Spleen (tissue), 11 donors: ENCODE measurements at regions not wholly inside any gene's neighbourhood (a gene's known extent, or its start where the extent isn't known, plus 50 kb on each side); places are given as distances from the start of the nearest gene placed in this dataset.

Experiments used
- DNase-seq: peaks from one replicate; pipeline ENCODE4 v3.0.0-alpha.2; 2020
- H3K27ac ChIP-seq, 8 donors: fragments of 200-600 bp; sonication (generic) in 7 of 8; 1 replicate in 4 of 8; 2 replicates in 4 of 8; pipeline versions ENCODE4 v1.5.0 to v1.8.0; 2016 to 2021; ENCODE audit warnings: inconsistent platforms in 4 of 8, mild to moderate bottlenecking in 4 of 8, moderate library complexity in 1 of 8
- H3K27me3 ChIP-seq, 7 donors: fragments of 200-600 bp; sonication (generic) in 6 of 7; replicated peaks in 1 of 7; 1 replicate in 4 of 7; 2 replicates in 3 of 7; pipeline versions ENCODE4 v1.5.0 to v1.8.0; 2016 to 2021; ENCODE audit warnings: inconsistent platforms in 3 of 7, mild to moderate bottlenecking in 1 of 7
- H3K36me3 ChIP-seq, 6 donors: fragments of 200-600 bp; sonication (generic) in 5 of 6; 1 replicate in 4 of 6; 2 replicates in 2 of 6; pipeline versions ENCODE4 v1.5.0 to v1.8.0; 2016 to 2021; ENCODE audit warnings: inconsistent platforms in 2 of 6
- H3K4me1 ChIP-seq, 6 donors: fragments of 200-600 bp; sonication (generic) in 5 of 6; 1 replicate in 3 of 6; 2 replicates in 3 of 6; pipeline versions ENCODE4 v1.5.0 to v1.8.0; 2016 to 2021; ENCODE audit warnings: inconsistent platforms in 3 of 6
- H3K4me3 ChIP-seq, 8 donors: fragments of 200-600 bp; sonication (generic) in 7 of 8; 1 replicate in 4 of 8; 2 replicates in 4 of 8; pipeline versions ENCODE4 v1.5.0 to v1.8.0; 2016 to 2021; ENCODE audit warnings: inconsistent platforms in 4 of 8, mild to moderate bottlenecking in 4 of 8, moderate library complexity in 2 of 8
- H3K9me3 ChIP-seq, 8 donors: fragments of 200-600 bp; sonication (generic) in 7 of 8; 1 replicate in 4 of 8; 2 replicates in 4 of 8; pipeline versions ENCODE4 v1.5.0 to v1.8.0; 2016 to 2021; ENCODE audit warnings: inconsistent platforms in 4 of 8
- POLR2A ChIP-seq, 3 donors: fragments of 450-650 bp; IDR thresholded peaks; one replicate each; pipeline ENCODE4 v1.5.1; 2017; ENCODE audit warnings: antibody characterized with exemption in 3 of 3, mild to moderate bottlenecking in 1 of 3
- POLR2AphosphoS5 ChIP-seq, 3 donors: sonication (generic); formaldehyde crosslinking; IDR thresholded peaks; one replicate each; pipeline ENCODE4 v1.5.1; 2017; ENCODE audit warnings: antibody characterized with exemption in 3 of 3
- WGBS, 5 donors: extraction: QIAGEN DNeasy Blood & Tissue Kit in 3 of 5; methylation state at CpG; one replicate each; pipeline versions ENCODE4 v1.1.5 to v1.1.7; 2013 to 2018; 5-methylcytosine and 5-hydroxymethylcytosine counted together
- intact Hi-C: fragments of 100-400 bp; cut with DNase I; formaldehyde crosslinking; loops from one replicate; pipeline ENCODE4 v1.15.0; 2023; ENCODE audit warnings: low total_unique reads
- TF ChIP-seq, protein P1 (sequence below), 11 experiments: fragments of 200-600 bp in 7 of 11; fragments of 450-650 bp in 4 of 11; sonication (generic) in 4 of 11; IDR thresholded peaks in 8 of 11; conservative IDR thresholded peaks in 3 of 11; 1 replicate in 7 of 11; 2 replicates in 4 of 11; pipeline versions ENCODE4 v1.4.0 to v1.8.0; 2016 to 2021; ENCODE audit warnings: antibody characterized with exemption in 11 of 11, inconsistent platforms in 4 of 11, mild to moderate bottlenecking in 1 of 11
- donor health status: healthy with polysubstance abuse.
- donor health status: DM: no; HTN: no; CAD: no; lungs with moderate emphysema.
- donor health status: DM: no; HTN: no; CAD: no.
- donor health status: Bipolar disorder and iron deficiency.
- donor health status: healthy.
- donor health status: DM: no; HTN: no; CAD: no.
- donor health status: DM: yes; HTN: yes; CAD: no.

DNA sequence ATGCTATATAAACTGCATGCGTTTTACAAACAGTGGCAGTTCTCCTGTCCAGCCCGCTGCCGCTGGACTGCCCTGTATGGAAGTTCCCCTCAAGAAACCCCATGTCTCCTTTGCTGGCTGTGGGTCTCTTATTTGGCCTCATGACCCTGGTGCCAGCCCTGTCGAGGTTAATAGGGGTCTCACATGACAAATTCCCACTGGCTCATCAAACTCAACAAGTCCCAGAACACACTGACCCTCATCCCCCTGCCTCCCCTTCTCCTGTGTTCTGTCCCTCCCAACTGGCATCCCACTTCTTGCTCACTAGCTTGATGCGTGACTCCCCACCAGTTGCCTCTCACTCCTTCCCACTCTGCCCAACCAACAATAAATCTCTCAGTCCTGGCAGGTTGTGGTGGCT is 137.6 kb upstream of the HS6ST1 start:
- peaks cover 0 to 9% (median 3%) of the 10 kb centered on the region in 6 donors for H3K4me1 ChIP-seq
- TF ChIP-seq POLR2AphosphoS5 (IDR thresholded peaks at IDR 0.05) (no peak), POLR2A (IDR thresholded peaks at IDR 0.05) (no peak)
- TF ChIP-seq, protein P1, sequence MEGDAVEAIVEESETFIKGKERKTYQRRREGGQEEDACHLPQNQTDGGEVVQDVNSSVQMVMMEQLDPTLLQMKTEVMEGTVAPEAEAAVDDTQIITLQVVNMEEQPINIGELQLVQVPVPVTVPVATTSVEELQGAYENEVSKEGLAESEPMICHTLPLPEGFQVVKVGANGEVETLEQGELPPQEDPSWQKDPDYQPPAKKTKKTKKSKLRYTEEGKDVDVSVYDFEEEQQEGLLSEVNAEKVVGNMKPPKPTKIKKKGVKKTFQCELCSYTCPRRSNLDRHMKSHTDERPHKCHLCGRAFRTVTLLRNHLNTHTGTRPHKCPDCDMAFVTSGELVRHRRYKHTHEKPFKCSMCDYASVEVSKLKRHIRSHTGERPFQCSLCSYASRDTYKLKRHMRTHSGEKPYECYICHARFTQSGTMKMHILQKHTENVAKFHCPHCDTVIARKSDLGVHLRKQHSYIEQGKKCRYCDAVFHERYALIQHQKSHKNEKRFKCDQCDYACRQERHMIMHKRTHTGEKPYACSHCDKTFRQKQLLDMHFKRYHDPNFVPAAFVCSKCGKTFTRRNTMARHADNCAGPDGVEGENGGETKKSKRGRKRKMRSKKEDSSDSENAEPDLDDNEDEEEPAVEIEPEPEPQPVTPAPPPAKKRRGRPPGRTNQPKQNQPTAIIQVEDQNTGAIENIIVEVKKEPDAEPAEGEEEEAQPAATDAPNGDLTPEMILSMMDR (IDR thresholded peaks at IDR 0.05 in 8 of 11, conservative IDR thresholded peaks at IDR 0.05 in 3 of 11), result no peak
- intact Hi-C loops, result no loop called here
- peaks cover 0 to 6% (median 0%) of the 10 kb centered on the region in 7 donors for H3K27me3 ChIP-seq
- no peaks in the 10 kb centered on the region for H3K36me3 ChIP-seq
- WGBS, 5 donors, result 91 to 96% (median 93%) methylated on average over 5 of the region's 5 CpGs
- DNase-seq, result no peak
- no peak overlapping the region for H3K4me3 ChIP-seq
- no peak overlapping the region for H3K27ac ChIP-seq
- peaks cover 0 to 11% (median 9%) of the 10 kb centered on the region in 8 donors for H3K9me3 ChIP-seq

DNA sequence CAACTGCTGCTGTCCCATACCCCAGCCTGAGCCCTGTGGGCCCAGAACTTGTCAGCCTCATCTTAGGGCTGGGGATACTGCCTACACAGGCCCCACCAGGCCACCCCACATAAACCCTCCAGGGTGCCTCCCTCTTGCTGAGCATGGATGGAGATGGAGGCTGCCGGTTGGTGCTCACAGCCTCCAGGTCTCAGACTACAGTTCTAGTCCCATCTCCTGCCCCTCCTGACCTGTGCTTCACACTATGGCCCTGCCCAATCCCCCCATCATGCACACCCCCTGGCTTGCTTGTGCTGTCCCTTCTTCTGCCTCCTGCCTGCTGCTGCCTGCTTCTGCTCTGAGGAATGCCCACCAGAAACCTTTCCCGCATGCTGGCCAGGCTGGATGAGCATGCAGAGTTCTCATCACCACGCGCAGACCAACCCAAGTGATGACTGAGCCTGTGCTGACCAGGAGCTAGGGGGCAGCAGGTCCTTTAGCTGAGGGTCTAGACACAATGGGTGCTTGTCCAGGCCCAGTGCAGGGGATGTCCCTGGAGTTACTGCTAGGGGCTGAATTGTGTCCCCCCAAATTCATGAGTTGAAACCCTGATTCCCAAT is 138.4 kb upstream of the HS6ST1 start:
- H3K27me3 ChIP-seq, result peaks cover 0 to 6% (median 0%) of the 10 kb centered on the region in 7 donors
- no peaks in the 10 kb centered on the region for H3K36me3 ChIP-seq
- no peak overlapping the region for H3K27ac ChIP-seq
- intact Hi-C loops, result no loop called here
- H3K9me3 ChIP-seq, result peaks cover 0 to 14% (median 10%) of the 10 kb centered on the region in 8 donors
- H3K4me3 ChIP-seq, result no peak overlapping the region
- peaks cover 0 to 9% (median 3%) of the 10 kb centered on the region in 6 donors for H3K4me1 ChIP-seq
- TF ChIP-seq POLR2AphosphoS5 (IDR thresholded peaks at IDR 0.05) (no peak), POLR2A (IDR thresholded peaks at IDR 0.05) (no peak)
- TF ChIP-seq, protein P1 (IDR thresholded peaks at IDR 0.05 in 8 of 11, conservative IDR thresholded peaks at IDR 0.05 in 3 of 11), result no peak
- 95 to 100% (median 98%) methylated on average over 2 to 4 of the region's 4 CpGs for WGBS, 5 donors
- DNase-seq, result peak; percentile 68

DNA sequence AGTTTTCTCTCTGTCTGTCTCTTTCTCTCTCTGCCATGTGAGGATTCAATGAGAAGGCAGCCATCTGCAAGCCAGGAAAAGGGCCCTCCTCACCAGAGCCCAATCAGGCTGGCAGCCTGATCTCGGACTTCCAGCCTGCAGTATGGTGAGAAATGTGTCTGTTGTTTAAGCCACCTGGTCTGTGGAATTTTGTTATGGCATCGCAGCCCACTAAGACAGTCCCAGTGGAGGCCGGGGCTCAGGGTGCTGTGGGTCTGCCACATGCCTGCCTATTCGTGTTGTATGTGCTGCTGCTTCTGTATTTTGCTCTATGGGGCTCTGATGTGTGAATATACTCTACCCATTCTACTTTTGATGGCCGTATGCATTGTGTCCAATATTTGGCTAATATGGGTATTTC is 139.0 kb upstream of the HS6ST1 start:
- 69 to 91% (median 79%) methylated on average over 5 of the region's 5 CpGs for WGBS, 5 donors

DNA sequence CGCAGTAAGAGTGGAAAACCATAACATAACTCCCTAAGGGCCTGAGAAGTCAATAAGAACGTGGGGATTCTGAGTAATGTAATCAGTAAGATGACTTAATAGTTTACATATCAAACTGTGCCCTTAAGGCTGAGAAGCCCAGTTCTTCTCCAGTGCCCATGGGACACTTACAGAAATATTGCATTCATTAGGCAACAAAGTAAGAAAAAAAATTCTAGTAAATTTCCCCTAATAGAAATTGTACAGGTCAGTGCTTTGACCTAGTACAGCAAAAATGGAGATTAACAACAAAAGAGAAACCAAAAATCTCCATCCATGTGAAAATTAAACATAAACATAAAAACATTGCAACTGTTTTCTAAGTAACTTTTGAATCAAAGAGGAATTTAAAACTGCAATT is 139.8 kb upstream of the HS6ST1 start:
- intact Hi-C loops, result no loop called here
- Histone ChIP-seq H3K36me3 (no peaks in the 10 kb centered on the region), H3K27ac (no peak overlapping the region), H3K9me3 (peaks cover 0 to 14% (median 10%) of the 10 kb centered on the region in 8 donors), H3K4me1 (peaks cover 0 to 9% (median 3%) of the 10 kb centered on the region in 6 donors), H3K4me3 (no peak overlapping the region), H3K27me3 (no peaks in the 10 kb centered on the region)
- WGBS, 5 donors, result 58 to 79% (median 65%) methylated on average over 2 of the region's 2 CpGs
- DNase-seq, result no peak
- TF ChIP-seq, protein P1 (IDR thresholded peaks at IDR 0.05 in 8 of 11, conservative IDR thresholded peaks at IDR 0.05 in 3 of 11), result no peak
- TF ChIP-seq POLR2A (IDR thresholded peaks at IDR 0.05) (no peak), POLR2AphosphoS5 (IDR thresholded peaks at IDR 0.05) (no peak)

More for the DNA sequence above, 139.0 kb upstream of the HS6ST1 start:
- no peak for DNase-seq
- no peaks in the 10 kb centered on the region for H3K36me3 ChIP-seq
- peaks cover 0 to 9% (median 3%) of the 10 kb centered on the region in 6 donors for H3K4me1 ChIP-seq
- no peak overlapping the region for H3K4me3 ChIP-seq
- H3K27me3 ChIP-seq, result peaks cover 0 to 1% (median 0%) of the 10 kb centered on the region in 7 donors
- H3K27ac ChIP-seq, result no peak overlapping the region
- peaks cover 0 to 14% (median 10%) of the 10 kb centered on the region in 8 donors for H3K9me3 ChIP-seq
- TF ChIP-seq, protein P1 (IDR thresholded peaks at IDR 0.05 in 8 of 11, conservative IDR thresholded peaks at IDR 0.05 in 3 of 11), result no peak
- TF ChIP-seq POLR2A (IDR thresholded peaks at IDR 0.05) (no peak), POLR2AphosphoS5 (IDR thresholded peaks at IDR 0.05) (no peak)
- intact Hi-C loops, result no loop called here
